ENCODE measurements at regions not wholly inside any gene's neighbourhood (a gene's known extent, or its start where the extent isn't known, plus 50 kb on each side); places are given as distances from the start of the nearest gene placed in this dataset.

DNA sequence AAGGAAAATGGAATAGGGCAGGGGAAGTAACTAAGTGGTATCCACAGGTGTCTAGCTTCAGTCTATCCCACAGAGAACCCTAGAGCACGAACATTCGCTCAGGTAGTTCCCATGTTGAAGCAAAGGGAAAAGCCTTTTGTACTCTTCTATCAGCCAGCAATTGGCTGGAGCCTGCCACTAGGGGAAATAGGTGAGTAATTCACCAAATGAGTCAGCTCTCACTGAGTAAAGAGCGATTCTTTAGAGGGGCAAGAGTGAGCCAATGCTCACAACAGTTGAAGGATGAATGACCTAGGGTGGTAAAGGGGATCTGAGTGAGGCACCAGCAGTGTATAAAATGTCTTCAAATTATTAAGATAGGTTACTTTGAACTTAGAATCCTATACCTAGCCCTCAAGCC is 94.1 kb upstream of the ZNF800 start:
- Histone ChIP-seq H2AFZ (ENCODE audit: insufficient read depth, low read depth, low read length, poor library complexity, severe bottlenecking) (no peak overlapping the region), H3K27me3 (replicated peaks in 1 of 4; ENCODE audit: control extremely low read depth in 1 of 4, control insufficient read depth in 3 of 4, insufficient read depth in 4 of 4, low read length in 3 of 4) (peaks cover 0 to 6% (median 0%) of the 10 kb centered on the region in 4 experiments), H3K4me3 (ENCODE audit: control extremely low read depth in 1 of 5, extremely low read depth in 1 of 5, insufficient read depth in 1 of 5, low read depth in 2 of 5, low read length in 4 of 5) (no peak overlapping the region), H4K20me1 (ENCODE audit: control insufficient read depth, insufficient read depth, low read length, poor library complexity, severe bottlenecking) (no peaks in the 10 kb centered on the region), H3K36me3 (replicated peaks in 1 of 2; ENCODE audit: control extremely low read depth in 1 of 2, control insufficient read depth in 1 of 2, extremely low read depth in 1 of 2, insufficient read depth in 2 of 2, low read length in 1 of 2) (no peaks in the 10 kb centered on the region), H3K27ac (ENCODE audit: low read length in 2 of 2) (no peak overlapping the region), H3K4me2 (replicated peaks; ENCODE audit: low read depth, low read length, poor library complexity, severe bottlenecking) (no peak overlapping the region), H3K9me3 (ENCODE audit: control extremely low read depth in 1 of 3, control insufficient read depth in 2 of 3, insufficient read depth in 1 of 3, low read length in 2 of 3) (peaks cover 0 to 4% (median 0%) of the 10 kb centered on the region in 3 donors), H3K79me2 (ENCODE audit: control insufficient read depth, insufficient read depth, low read length) (no peaks in the 10 kb centered on the region), H3K4me1 (ENCODE audit: control insufficient read depth in 2 of 2, insufficient read depth in 2 of 2, low read length in 2 of 2) (no peaks in the 10 kb centered on the region), H3K9ac (ENCODE audit: low read length) (no peak overlapping the region)
- WGBS (ENCODE audit: insufficient coverage): 60% methylated on average over 1 of the region's 3 CpGs
- no peaks in the 10 kb centered on the region for H3K9me3 Mint-ChIP-seq (ENCODE audit: insufficient read depth)
- no peaks in the 10 kb centered on the region for H3K4me1 Mint-ChIP-seq
- ATAC-seq (ENCODE audit: low read depth): no peak
- TF ChIP-seq, protein P1, sequence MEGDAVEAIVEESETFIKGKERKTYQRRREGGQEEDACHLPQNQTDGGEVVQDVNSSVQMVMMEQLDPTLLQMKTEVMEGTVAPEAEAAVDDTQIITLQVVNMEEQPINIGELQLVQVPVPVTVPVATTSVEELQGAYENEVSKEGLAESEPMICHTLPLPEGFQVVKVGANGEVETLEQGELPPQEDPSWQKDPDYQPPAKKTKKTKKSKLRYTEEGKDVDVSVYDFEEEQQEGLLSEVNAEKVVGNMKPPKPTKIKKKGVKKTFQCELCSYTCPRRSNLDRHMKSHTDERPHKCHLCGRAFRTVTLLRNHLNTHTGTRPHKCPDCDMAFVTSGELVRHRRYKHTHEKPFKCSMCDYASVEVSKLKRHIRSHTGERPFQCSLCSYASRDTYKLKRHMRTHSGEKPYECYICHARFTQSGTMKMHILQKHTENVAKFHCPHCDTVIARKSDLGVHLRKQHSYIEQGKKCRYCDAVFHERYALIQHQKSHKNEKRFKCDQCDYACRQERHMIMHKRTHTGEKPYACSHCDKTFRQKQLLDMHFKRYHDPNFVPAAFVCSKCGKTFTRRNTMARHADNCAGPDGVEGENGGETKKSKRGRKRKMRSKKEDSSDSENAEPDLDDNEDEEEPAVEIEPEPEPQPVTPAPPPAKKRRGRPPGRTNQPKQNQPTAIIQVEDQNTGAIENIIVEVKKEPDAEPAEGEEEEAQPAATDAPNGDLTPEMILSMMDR (IDR thresholded peaks at IDR 0.05): no peak
- TF ChIP-seq EZH2 (IDR thresholded peaks at IDR 0.05; ENCODE audit: borderline replicate concordance, insufficient read depth, low read depth, low read length, poor library complexity, severe bottlenecking): no peak
- intact Hi-C loops (cut with micrococcal nuclease): no loop called here
- ChIA-PET CTCF (no interaction called here), POLR2A (no interaction called here)
- no peak for DNase-seq
- H3K27me3 Mint-ChIP-seq: peaks cover 21% of the 10 kb centered on the region
- no peak overlapping the region for H3K4me3 Mint-ChIP-seq
- no peak overlapping the region for H3K27ac Mint-ChIP-seq

DNA sequence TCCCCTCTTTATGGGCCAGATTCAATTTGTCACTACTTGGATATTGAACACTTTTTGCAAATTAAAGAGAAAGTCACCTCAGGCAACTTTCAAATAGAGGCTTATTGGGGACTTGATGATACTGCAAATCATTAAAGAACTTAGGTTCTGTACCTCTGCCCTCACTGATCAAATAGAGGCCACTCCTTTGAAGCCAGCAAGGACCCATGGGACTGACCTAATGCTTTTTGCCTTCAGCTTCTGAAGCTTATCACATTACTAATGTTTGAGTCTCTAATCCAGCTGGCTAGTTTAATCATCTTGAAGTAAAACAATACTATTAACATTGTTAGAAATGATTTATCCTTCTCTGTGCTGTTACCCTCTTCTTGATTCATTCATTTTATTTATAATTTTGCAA is 93.0 kb upstream of the ZNF800 start:
- Mint-ChIP-seq H3K27me3 (peaks cover 22% of the 10 kb centered on the region), H3K27ac (no peak overlapping the region), H3K4me1 (no peaks in the 10 kb centered on the region), H3K4me3 (no peak overlapping the region), H3K9me3 (ENCODE audit: insufficient read depth) (no peaks in the 10 kb centered on the region)
- ChIA-PET POLR2A (no interaction called here), CTCF (interaction anchor here (1.1 kb wide), 1 partner anchor 11 kb away, joined by 4 read pairs; no protein-coding TSS in a partner anchor)
- Histone ChIP-seq H3K36me3 (replicated peaks in 1 of 2; ENCODE audit: control extremely low read depth in 1 of 2, control insufficient read depth in 1 of 2, extremely low read depth in 1 of 2, insufficient read depth in 2 of 2, low read length in 1 of 2) (no peaks in the 10 kb centered on the region), H4K20me1 (ENCODE audit: control insufficient read depth, insufficient read depth, low read length, poor library complexity, severe bottlenecking) (no peaks in the 10 kb centered on the region), H3K79me2 (ENCODE audit: control insufficient read depth, insufficient read depth, low read length) (no peaks in the 10 kb centered on the region), H3K9me3 (ENCODE audit: control extremely low read depth in 1 of 3, control insufficient read depth in 2 of 3, insufficient read depth in 1 of 3, low read length in 2 of 3) (peaks cover 0 to 4% (median 0%) of the 10 kb centered on the region in 3 donors), H3K4me1 (ENCODE audit: control insufficient read depth in 2 of 2, insufficient read depth in 2 of 2, low read length in 2 of 2) (no peaks in the 10 kb centered on the region), H2AFZ (ENCODE audit: insufficient read depth, low read depth, low read length, poor library complexity, severe bottlenecking) (no peak overlapping the region), H3K4me2 (replicated peaks; ENCODE audit: low read depth, low read length, poor library complexity, severe bottlenecking) (no peak overlapping the region), H3K4me3 (ENCODE audit: control extremely low read depth in 1 of 5, extremely low read depth in 1 of 5, insufficient read depth in 1 of 5, low read depth in 2 of 5, low read length in 4 of 5) (no peak overlapping the region), H3K27ac (ENCODE audit: low read length in 2 of 2) (no peak overlapping the region), H3K9ac (ENCODE audit: low read length) (no peak overlapping the region), H3K27me3 (replicated peaks in 1 of 4; ENCODE audit: control extremely low read depth in 1 of 4, control insufficient read depth in 3 of 4, insufficient read depth in 4 of 4, low read length in 3 of 4) (peaks cover 0 to 3% (median 0%) of the 10 kb centered on the region in 4 experiments)
- no peak for TF ChIP-seq EZH2 (IDR thresholded peaks at IDR 0.05; ENCODE audit: borderline replicate concordance, insufficient read depth, low read depth, low read length, poor library complexity, severe bottlenecking)
- TF ChIP-seq, protein P1 (IDR thresholded peaks at IDR 0.05): no peak
- DNase-seq: no peak
- no peak for ATAC-seq (ENCODE audit: low read depth)
- intact Hi-C loops (cut with micrococcal nuclease): no loop called here

Data from B cell (primary cell).